ENCODE measurements at regions not wholly inside any gene's neighbourhood (a gene's known extent, or its start where the extent isn't known, plus 50 kb on each side); places are given as distances from the start of the nearest gene placed in this dataset.

GRCh38 chr6:16979677-16980370 lies 122.0 kb upstream of the STMND1 start:
- Histone ChIP-seq H3K4me1 (no peaks in the 10 kb centered on the region), H3K36me3 (no peaks in the 10 kb centered on the region), H3K9me3 (no peaks in the 10 kb centered on the region), H3K27ac (no peak overlapping the region), H3K4me3 (no peak overlapping the region), H3K27me3 (no peaks in the 10 kb centered on the region)
- ATAC-seq, result no peak
- 73 to 86% methylated on average over 7 of the region's 7 CpGs for WGBS, 2 donors (ENCODE audit: low coverage in 1 of 2)
- no peak for TF ChIP-seq POLR2AphosphoS5 (IDR thresholded peaks at IDR 0.05)
- no peak for TF ChIP-seq POLR2A (IDR thresholded peaks at IDR 0.05)
- no peak for TF ChIP-seq CTCF (IDR thresholded peaks at IDR 0.05)
- TF ChIP-seq EP300 (IDR thresholded peaks at IDR 0.05), result no peak

- Histone ChIP-seq H3K9me3 (no peaks in the 10 kb centered on the region), H3K27ac (no peak overlapping the region), H3K4me3 (no peak overlapping the region), H3K27me3 (no peaks in the 10 kb centered on the region), H3K36me3 (no peaks in the 10 kb centered on the region), H3K4me1 (no peaks in the 10 kb centered on the region)
- TF ChIP-seq EP300 (IDR thresholded peaks at IDR 0.05), result no peak
- no peak for TF ChIP-seq POLR2A (IDR thresholded peaks at IDR 0.05)
- TF ChIP-seq POLR2AphosphoS5 (IDR thresholded peaks at IDR 0.05), result no peak
- TF ChIP-seq CTCF (IDR thresholded peaks at IDR 0.05), result no peak
- ATAC-seq, result no peak
Observed at GRCh38 chr6:16978686-16979085, 123.2 kb upstream of the STMND1 start.

- H3K27me3 ChIP-seq, result no peaks in the 10 kb centered on the region
- H3K4me1 ChIP-seq, result no peaks in the 10 kb centered on the region
- no peaks in the 10 kb centered on the region for H3K9me3 ChIP-seq
- 85 to 95% methylated on average over 7 of the region's 7 CpGs for WGBS, 2 donors (ENCODE audit: low coverage in 1 of 2)
- TF ChIP-seq POLR2AphosphoS5 (IDR thresholded peaks at IDR 0.05), result no peak
- no peak for TF ChIP-seq EP300 (IDR thresholded peaks at IDR 0.05)
- TF ChIP-seq CTCF (IDR thresholded peaks at IDR 0.05), result no peak
- TF ChIP-seq POLR2A (IDR thresholded peaks at IDR 0.05), result no peak
- H3K36me3 ChIP-seq, result no peaks in the 10 kb centered on the region
- ATAC-seq, result no peak
- H3K4me3 ChIP-seq, result no peak overlapping the region
- no peak overlapping the region for H3K27ac ChIP-seq
Observed at GRCh38 chr6:16976385-16977183, 125.3 kb upstream of the STMND1 start.

GRCh38 chr6:16974704-16975359 lies 127.0 kb upstream of the STMND1 start:
- Histone ChIP-seq H3K36me3 (no peaks in the 10 kb centered on the region), H3K4me1 (no peaks in the 10 kb centered on the region), H3K9me3 (no peaks in the 10 kb centered on the region), H3K27me3 (no peaks in the 10 kb centered on the region), H3K4me3 (no peak overlapping the region), H3K27ac (no peak overlapping the region)
- 11 to 36% methylated on average over 5 of the region's 6 CpGs for WGBS, 2 donors (ENCODE audit: low coverage in 1 of 2)
- ATAC-seq, result no peak
- no peak for TF ChIP-seq POLR2A (IDR thresholded peaks at IDR 0.05)

- no peaks in the 10 kb centered on the region for H3K27me3 ChIP-seq
- H3K9me3 ChIP-seq, result no peaks in the 10 kb centered on the region
- H3K4me3 ChIP-seq, result no peak overlapping the region
- H3K27ac ChIP-seq, result no peak overlapping the region
- TF ChIP-seq POLR2A (IDR thresholded peaks at IDR 0.05) (no peak), POLR2AphosphoS5 (IDR thresholded peaks at IDR 0.05) (no peak), CTCF (IDR thresholded peaks at IDR 0.05) (no peak), EP300 (IDR thresholded peaks at IDR 0.05) (no peak)
- no peaks in the 10 kb centered on the region for H3K4me1 ChIP-seq
- no peak for ATAC-seq
- H3K36me3 ChIP-seq, result no peaks in the 10 kb centered on the region
Observed at GRCh38 chr6:16974387-16974673, 127.5 kb upstream of the STMND1 start.
